HG03103 (cell line): ENCODE measurements at regions not wholly inside any gene's neighbourhood (a gene's known extent, or its start where the extent isn't known, plus 50 kb on each side); places are given as distances from the start of the nearest gene placed in this dataset.
"Not testable (repeated sequence)": the region's sequence is repeated elsewhere in the genome, so short reads cannot be mapped to it uniquely, and the experiment has no call there.

Experiments used
- ATAC-seq: cut with Tn5 transposase; IDR thresholded peaks from one replicate; pipeline ENCODE4 v1.9.1; 2021; ENCODE audit warnings: low read depth; ENCODE audit not compliant: unreplicated experiment

DNA sequence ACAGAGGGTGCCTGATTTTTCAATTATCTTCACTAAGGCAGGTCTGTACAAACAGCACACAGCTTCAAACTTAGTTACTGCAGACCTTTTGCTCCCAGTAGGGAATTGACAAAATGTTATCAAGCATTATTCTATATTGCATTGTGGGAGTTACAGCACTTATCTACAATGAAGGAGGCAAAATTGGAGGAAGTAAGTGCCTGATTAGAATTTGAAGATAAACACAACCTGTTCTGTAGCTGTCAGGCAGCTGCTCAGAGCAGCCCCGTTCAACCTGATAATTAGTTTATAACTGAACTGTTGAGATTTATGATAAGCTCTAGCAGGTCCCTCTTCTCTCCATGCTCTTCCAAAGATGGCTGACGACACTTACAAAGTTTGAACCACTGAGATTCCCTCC is 364.4 kb upstream of the CYRIA start:
- no peak for ATAC-seq

DNA sequence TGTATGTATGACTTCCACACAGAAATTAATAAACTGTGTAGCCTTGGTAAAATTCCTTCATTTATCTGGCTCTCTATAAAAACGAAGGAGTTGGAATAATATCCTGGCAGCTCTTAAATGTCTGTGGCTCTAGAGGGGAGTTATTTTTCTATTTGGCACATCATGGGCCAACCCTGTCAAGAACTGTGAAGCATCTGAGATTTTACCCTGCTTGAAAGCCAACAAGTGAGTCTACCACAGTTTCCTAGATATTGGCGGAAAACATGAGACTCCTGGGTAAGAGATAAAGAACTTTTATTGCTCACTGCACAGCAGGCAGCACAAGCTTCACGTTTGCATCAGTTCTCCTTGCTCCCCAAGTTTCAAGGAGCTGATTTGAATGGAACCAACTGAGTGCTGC is 346.7 kb upstream of the CYRIA start:
- no peak for ATAC-seq

DNA sequence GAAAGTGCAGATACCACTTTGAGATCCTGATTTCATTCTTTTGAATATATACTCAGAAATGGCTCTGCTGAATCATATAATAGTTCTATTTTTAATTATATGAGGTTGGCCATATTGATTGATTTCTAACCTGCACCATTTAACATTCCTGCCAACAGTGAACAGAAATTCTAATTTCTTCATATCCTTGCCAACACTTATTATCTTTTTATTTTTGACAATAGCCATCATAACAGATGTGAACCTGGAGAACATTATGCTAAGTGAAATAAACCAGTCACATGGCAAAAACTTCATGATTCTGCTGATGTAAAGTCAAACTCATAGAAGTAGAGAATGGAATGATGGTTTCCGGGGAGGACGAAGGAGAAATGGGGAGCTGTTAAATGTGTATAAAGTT is 344.5 kb upstream of the CYRIA start:
- ATAC-seq, result no peak

DNA sequence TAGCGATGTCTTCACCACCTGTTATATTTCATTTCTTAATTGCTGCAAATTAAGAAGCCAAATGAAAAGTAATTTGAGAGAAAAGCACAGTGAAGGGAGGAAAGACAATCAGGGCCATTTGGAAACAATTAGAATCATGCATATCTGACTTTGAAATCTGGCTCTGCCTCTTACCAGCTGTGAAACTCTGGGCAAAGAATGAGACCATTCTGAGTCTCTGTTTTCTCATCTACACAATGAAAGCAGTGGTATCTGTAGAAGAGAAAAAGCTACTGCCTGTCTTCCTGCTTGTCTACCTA is 334.5 kb upstream of the CYRIA start:
- ATAC-seq, result no peak

DNA sequence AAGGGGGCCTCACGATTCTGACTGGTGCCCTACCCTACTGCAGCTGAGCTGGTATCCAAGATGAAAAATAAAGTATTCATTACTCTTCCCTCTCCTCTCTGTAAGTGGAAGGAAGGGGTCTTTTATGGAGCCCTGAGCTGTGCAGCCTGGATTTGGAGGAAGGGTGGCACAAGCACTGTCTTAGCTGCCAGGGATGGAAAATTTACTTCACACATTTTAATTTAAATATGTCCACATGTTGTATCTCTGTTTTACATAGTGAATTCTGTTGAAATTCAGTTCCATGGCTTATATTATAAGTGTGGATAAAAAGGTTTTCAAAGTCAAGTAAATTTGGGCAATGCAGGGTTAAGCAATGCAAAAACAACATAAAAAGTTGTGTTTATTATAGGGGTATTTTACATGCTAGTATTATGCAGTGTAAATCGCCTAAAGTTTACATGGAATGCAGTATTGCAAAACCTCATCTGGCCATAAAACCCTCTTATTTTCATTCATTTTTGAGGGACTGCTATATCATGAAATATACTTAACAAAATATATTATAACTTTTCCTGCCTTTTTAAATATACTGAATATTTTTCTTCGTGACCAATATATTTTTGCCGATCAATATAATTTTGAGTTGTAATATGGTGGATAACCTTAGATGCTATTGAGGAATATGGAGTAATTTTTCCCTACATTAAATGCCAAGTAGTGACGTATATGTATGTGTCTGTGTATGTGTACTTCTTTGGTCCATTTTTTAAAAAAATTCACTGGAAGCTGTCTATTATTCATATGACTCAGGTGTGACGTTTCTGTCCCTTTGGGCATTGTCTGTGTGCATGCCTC is 333.9 kb upstream of the CYRIA start:
- ATAC-seq, result no peak

DNA sequence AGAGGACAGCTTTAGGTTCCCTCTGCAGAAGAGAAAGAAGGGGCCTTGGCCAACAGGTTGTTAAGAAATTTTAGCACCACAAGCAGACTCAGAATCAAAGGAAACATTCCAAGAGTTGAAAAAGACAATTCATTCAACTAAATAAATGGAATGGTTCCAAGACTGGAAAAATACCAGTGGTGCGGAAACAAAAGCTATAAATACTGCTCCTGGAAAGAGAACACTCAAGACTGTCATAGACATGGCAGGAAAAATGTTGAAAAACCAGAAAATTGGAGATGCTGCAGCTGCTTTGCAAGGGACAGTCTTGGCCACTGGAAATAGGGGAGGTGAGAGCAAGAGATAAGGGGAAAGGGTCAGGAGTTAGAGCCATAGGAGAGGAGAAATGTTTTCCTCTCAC is 312.7 kb upstream of the CYRIA start:
- no peak for ATAC-seq

DNA sequence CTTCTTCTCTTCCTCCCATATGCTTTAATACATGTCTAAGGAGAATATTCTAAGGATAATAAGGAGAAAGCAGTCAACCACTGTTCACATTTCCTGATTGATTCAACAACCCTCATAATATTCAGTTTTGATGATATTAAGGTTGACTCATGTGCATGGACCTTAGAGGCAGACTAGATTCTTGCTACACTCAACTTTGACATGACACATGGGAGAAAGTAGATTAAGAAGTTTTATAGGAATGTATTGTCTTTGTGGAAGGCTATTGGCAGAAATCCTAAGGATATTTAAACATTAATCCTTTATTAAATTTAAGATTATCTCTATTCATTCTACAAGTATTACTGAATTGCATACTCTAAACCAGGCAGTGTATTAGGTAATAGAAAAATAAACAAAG is 309.1 kb upstream of the CYRIA start:
- ATAC-seq, result no peak

DNA sequence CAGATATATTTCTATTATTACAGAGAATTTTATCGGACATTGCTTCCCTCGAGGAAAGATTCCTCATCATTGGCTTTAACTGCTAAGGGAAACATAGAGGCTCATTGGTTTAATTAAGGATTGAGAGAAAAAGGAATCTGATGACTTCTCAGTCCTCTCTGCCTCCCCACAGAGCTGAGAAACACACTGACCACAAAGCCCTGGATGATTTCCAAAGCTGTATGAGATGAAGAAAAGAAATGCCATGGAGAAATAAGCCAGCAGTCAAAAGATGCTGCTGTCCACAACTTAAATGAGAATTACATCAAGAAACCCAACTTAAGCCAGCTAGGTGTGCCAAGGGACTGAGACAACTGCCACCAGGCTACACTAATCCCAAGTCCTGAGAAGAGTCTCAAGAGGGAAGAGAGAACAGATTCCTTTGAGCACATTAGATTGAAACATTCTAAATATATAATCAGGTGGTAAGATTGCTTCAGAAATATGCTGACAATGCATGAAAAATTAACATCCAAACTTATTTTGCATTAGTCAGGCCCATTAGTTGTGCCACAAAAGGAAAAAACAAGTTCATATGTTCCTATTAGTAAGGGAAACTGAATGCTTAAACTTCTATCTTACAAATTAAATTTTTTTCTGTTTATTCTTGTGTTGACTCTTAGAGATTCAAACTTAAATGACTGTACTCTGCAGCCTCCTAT is 308.1 kb upstream of the CYRIA start:
- ATAC-seq, result no peak

DNA sequence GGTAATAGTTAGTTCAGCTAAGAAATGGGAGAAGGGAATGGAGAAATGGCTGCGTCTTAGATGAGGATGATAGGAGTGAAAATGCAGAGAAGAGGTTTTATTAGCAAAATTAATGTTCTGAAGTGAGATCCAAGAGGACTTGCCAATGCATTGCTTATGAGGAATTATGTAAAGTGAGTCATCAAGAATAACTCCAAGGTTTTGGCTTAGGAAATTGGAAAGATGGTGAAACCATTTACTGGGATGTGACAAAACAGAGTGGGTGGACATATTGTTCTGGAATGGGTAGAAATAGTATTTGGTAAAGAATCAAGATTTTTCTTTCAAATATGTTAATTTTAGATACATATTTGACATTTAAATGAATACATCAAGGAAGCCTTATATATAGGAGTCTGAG is 306.6 kb upstream of the CYRIA start:
- no peak for ATAC-seq

DNA sequence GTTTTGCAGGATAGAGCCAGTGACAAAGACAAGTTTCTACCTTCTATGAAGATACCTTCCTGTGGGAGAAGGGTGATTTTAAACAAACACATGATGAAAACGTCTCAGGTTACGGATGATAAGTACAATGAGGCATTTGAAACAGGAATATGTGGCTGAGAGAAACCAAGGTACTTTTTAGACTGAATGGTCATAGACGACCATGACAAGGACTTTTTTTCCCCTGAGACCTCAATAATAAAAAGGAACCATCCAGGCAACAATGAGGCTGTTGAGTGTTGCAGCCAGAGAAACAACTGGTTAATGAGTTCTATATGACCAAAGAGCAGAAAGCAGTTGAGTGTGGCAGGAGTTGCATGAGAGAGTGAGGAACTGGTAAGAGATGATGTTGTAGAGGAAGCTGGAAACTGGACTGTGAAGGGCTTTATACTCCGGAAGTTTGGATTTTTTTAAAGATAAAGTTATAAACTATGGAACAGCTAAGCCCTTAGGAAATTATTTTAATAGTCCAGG is 306.1 kb upstream of the CYRIA start:
- no peak for ATAC-seq

DNA sequence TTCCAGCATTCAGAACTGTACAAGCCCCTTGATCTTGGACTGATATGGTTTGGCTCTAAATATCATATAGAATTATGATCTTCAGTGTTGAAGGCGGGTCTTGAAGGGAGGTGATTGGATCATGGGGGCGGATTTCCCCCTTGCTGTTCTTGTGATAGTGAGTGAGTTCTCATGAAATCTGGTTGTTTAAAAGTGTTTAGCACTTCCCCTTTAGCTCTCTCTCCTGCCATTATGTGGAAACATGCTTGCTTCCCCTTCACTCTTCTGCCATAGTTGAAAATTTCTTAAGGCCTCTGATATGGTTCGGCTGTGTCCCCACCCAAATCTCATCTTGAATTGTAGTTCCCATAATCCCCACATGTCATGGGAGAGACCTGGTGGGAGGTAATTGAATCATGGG is 305.3 kb upstream of the CYRIA start:
- ATAC-seq, result not testable (repeated sequence)

DNA sequence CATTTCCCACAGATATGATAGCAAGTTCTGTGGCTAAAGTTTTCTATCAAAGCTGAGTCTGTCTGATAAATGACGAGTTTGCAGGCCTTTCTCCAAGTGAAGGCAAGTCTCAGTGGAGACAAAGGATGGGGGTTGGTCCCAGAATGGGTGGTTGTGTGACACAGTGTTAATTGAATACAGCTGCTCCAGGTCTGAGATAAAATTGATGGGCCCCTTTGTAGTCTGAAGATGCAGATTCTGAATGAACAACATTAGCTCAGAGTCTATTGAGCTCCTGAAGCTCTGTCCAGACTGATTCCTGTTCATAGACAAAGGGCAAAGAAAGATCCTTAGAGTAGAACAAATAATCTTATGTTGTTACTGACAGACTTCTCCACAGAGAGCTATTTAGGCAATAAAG is 296.9 kb upstream of the CYRIA start:
- ATAC-seq, result no peak

DNA sequence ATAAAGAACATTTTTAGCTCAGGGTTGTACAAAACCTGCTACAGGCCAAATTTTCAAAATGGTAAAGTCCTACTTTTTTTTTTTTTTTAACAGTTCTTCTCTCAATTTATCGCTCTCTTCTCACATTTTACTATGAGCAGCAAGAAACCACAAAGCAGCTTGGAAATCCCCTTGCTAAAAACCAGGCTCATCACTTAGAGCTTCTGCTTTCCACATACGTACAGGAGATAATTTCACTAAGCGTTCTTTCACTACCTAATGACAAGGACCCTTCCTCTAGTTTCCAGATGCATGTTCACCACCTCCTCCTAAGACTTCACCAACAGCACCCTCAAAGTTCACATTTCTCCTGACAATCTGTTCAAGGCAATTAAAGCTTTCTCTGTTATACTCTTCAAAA is 294.9 kb upstream of the CYRIA start:
- ATAC-seq, result no peak

DNA sequence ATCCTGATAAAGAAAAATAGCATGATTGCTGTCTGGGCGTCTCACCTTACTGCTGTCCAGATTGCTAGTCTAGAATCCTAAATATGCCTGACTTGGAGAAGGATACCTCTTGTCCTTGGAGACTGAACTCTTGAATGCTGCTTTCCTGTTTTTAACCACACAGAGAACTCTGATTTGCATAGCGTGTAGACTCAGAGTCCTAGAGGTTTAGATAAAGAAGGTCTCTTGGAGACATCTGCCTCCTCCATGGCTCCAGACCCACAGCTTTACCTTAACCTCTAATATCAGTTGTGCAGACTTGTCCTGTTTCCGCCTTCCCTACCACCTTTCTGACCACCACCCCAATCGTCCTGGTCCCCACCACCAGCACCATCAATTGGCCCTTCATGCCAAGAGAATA is 292.6 kb upstream of the CYRIA start:
- no peak for ATAC-seq

DNA sequence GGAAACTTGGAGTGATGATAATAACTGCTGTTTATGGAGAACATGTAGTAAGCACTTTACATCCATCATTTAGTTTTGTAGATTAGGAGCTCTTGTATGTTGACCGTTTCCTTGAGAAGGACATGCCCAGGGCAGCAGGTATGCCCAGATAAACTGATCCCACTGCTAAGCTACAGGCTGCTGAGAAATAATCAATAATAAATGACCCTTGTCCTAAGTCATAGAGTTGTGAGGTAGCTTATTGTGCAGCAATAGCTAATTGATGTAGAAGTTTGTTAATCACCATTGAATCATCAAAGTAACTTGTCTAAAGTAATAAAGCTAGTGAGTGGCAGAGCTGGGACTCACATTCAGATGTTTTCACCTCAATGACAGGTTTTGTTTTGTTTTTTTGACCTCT is 287.2 kb upstream of the CYRIA start:
- ATAC-seq, result no peak

DNA sequence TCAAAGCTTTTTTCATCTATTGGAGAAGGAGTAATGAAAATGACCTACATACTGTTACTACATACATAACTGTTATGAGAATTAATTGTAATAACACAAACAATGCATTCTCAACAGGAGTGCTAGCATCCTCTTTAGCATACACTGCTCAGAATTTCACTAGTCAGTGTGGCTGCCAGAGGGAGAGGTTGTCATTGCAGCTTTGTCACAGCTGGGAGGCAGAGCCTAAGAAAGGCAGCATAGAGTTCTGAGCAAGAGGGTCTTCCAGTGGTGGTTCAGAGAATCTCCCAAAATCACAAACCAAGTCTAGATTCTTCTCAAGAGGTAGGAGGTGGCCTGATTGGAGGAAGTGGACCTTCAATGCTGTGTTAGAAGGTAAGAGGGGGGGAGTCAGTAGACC is 286.7 kb upstream of the CYRIA start:
- no peak for ATAC-seq

DNA sequence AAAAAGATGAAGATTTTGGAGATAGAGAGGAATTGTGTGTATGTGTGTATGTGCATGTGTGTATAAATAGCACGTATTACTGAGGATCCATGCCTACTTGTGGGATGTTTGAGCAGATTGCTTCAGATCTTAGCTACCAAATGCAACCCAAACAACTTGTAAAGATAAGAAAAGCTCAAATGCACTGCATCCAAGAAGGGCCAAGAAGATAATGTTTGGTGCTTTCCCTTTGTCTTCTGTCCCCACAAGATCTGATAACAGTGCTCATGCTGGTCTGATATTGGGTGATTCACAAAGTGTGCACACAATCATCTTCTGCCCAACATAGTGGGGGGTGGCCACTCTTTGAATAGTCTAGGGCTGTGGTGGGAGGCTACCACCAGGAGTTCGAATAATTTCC is 284.8 kb upstream of the CYRIA start:
- no peak for ATAC-seq

DNA sequence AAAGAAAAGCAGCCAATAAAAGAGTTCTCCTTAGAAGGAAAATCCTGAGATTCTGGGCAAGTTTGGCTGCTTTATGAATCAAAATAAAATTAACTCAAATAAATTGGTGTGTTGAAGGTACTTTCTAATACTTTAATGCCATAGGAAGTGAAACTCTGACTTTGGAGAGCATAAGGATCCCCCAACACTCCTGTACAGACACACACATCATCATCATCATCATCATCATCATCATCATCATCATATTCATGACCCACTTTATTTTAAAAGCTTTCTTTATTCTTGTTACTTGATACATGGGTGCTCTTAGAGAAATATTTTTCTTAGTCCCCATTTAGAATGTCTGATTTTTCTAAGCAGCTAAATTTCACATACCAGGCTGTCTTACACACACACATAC is 283.1 kb upstream of the CYRIA start:
- ATAC-seq, result no peak

DNA sequence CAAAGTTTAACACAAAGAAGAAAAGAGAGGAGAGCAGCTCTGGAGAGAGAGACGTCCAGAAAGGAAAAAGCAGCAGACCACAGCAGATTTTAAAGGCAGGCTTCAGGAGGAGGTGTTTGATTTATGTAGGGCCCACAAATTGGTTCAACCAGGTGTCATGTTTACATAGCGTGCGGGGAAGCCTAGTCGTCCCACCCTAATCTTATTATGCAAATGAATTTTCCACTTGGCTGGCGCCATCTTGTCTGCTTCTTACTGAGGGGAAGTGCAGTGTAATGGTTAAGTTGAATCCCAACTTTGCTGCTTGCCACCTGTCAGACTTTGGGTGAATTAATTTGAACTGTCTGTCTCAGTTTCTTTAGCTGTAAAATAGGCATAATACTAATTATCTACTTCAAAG is 282.4 kb upstream of the CYRIA start:
- no peak for ATAC-seq

DNA sequence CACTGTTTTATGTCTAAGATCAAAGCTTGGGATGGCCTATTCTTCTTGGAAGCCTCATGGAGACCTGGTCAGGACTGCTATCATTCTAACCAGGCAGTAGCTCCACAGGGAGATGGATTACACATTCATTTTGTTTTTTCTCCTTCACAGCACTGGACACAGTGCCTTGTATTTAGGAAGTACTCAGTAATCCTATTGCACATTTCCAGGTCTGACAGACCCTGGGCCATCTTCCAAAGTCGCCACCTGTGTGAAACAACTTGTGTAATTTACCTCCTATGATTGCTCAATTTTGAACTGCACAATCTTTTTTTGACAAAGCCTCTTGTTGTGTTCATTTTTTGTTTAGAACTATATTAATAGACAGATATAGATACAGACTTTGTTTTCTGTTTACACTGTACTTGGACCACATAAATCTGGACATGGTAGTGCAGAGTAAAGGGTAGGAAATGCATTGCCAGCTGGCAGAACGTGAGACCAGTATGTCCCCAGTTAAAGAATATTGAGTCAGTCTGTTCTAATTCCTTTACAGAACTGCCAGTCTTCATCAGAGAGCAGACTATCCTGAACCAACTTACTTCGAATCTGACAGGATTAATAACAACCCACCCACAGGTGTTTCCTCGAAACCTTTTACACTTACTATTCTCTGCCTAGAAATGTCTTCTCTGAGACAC is 277.8 kb upstream of the CYRIA start:
- ATAC-seq, result no peak

DNA sequence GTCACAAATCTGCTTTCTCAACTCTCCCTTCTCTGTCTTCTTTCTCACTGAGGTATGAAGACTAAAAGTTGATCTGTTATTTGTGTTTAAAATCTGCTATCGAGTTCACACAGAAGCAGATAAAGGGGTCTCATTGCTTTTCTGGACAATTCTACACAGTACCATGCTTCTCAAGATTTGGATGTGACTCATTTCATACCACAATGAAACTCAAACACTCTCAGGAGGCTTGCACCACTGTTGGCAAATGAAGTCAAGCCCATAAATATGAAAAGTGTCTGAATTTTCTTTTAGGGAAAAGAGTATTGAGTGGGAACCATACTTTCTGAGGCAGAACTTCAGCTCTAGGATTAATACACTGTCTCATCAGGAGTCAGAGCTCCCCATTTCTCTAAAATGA is 274.6 kb upstream of the CYRIA start:
- no peak for ATAC-seq

DNA sequence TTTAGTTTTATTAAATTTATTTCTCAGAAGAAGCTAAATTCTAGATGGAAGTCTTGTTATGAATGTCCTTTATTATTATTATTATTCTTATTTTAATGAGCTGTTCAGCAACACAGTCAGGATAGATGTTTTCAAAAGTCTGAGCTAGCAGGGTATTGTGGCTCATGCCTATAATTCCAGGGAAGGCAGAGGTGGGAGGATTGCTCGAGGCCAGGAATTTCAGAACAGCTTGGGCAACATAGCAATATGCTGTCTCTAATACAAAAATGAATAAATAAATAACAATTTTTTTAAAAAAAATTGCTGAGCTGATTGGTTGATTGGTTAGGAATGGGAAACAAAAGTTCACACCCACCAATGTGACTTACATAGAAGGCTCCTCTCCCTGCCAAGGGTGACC is 274.1 kb upstream of the CYRIA start:
- ATAC-seq, result no peak
